Transverse colon (tissue), 4 donors: ENCODE measurements at regions not wholly inside any gene's neighbourhood (a gene's known extent, or its start where the extent isn't known, plus 50 kb on each side); places are given as distances from the start of the nearest gene placed in this dataset.

ENCODE experiments used
- CTCF ChIP-seq, 5 experiments: fragments of 200-600 bp in 3 of 5; fragments of 450-650 bp in 2 of 5; sonication (generic) in 3 of 5; IDR thresholded peaks; 1 replicate in 2 of 5; 2 replicates in 3 of 5; pipeline ENCODE4 v1.5.1; 2016 to 2017; ENCODE audit warnings: antibody characterized with exemption in 5 of 5, inconsistent platforms in 3 of 5, mild to moderate bottlenecking in 2 of 5, moderate library complexity in 1 of 5
- EP300 ChIP-seq: sonication (generic); formaldehyde crosslinking; IDR thresholded peaks from one replicate; pipeline ENCODE4 v1.6.1; 2017; ENCODE audit warnings: antibody characterized with exemption, low read depth
- POLR2A ChIP-seq: fragments of 450-650 bp; IDR thresholded peaks from one replicate; pipeline ENCODE4 v1.6.1; 2016; ENCODE audit warnings: antibody characterized with exemption, mild to moderate bottlenecking, moderate library complexity
- POLR2AphosphoS5 ChIP-seq, 3 donors: sonication (generic); formaldehyde crosslinking; IDR thresholded peaks; one replicate each; pipeline ENCODE4 v1.6.1; 2016; ENCODE audit warnings: antibody characterized with exemption in 3 of 3

- TF ChIP-seq CTCF (IDR thresholded peaks at IDR 0.05) (no peak), POLR2A (no peak), EP300 (no peak), POLR2AphosphoS5 (IDR thresholded peaks at IDR 0.05) (no peak)
Observed at GRCh38 chr10:129322933-129323820, 143.9 kb upstream of the MGMT start.
